NT2/D1 (cell line): ENCODE measurements at regions not wholly inside any gene's neighbourhood (a gene's known extent, or its start where the extent isn't known, plus 50 kb on each side); places are given as distances from the start of the nearest gene placed in this dataset.

Experiments
- SUZ12 ChIP-seq: IDR thresholded peaks from 2 replicates; pipeline ENCODE4 v1.6.1; 2011; ENCODE audit not compliant: insufficient read length, insufficient read depth; ENCODE audit errors: extremely low read depth
- YY1 ChIP-seq: IDR thresholded peaks from 2 replicates; pipeline ENCODE4 v1.6.1; 2011; ENCODE audit not compliant: insufficient read length, insufficient read depth
- ZNF274 ChIP-seq: IDR thresholded peaks from 2 replicates; pipeline ENCODE4 v1.6.1; 2011; ENCODE audit warnings: mild to moderate bottlenecking, low read depth, low read length

GRCh38 chrX:9285342-9285771, 179.5 kb upstream of the TBL1X start:
- no peak for TF ChIP-seq ZNF274
- no peak for TF ChIP-seq YY1
- TF ChIP-seq SUZ12 = no peak
